Tibial nerve (tissue), 4 donors: ENCODE measurements at regions not wholly inside any gene's neighbourhood (a gene's known extent, or its start where the extent isn't known, plus 50 kb on each side); places are given as distances from the start of the nearest gene placed in this dataset.

Experiments
- DNase-seq, 2 donors: peaks; one replicate each; pipeline ENCODE4 v3.0.0-alpha.2; 2019; ENCODE audit warnings: low spot score in 2 of 2
- H3K27ac ChIP-seq, 4 donors: fragments of 200-600 bp; sonication (generic) in 3 of 4; one replicate each; pipeline ENCODE4 v1.5.1; 2017 to 2019; ENCODE audit warnings: mild to moderate bottlenecking in 1 of 4
- H3K27me3 ChIP-seq, 2 donors: fragments of 200-600 bp; sonication (generic) in 1 of 2; one replicate each; pipeline versions ENCODE4 v1.5.1 to v1.6.0; 2017 to 2019
- H3K36me3 ChIP-seq, 3 donors: fragments of 200-600 bp; sonication (generic); one replicate each; pipeline ENCODE4 v1.5.1; 2018 to 2019
- H3K4me1 ChIP-seq, 4 donors: fragments of 200-600 bp; sonication (generic) in 3 of 4; one replicate each; pipeline ENCODE4 v1.5.1; 2017 to 2019
- H3K4me3 ChIP-seq, 4 donors: fragments of 200-600 bp; sonication (generic) in 3 of 4; one replicate each; pipeline ENCODE4 v1.5.1; 2017 to 2019; ENCODE audit warnings: mild to moderate bottlenecking in 1 of 4, moderate library complexity in 1 of 4
- H3K9me3 ChIP-seq, 4 donors: fragments of 200-600 bp; sonication (generic) in 3 of 4; one replicate each; pipeline ENCODE4 v1.5.1; 2017 to 2019
- EP300 ChIP-seq, 2 donors: sonication (generic); formaldehyde crosslinking; IDR thresholded peaks; one replicate each; pipeline ENCODE4 v1.6.1; 2017; ENCODE audit warnings: antibody characterized with exemption in 2 of 2, mild to moderate bottlenecking in 1 of 2
- POLR2A ChIP-seq, 2 donors: fragments of 450-650 bp; IDR thresholded peaks; one replicate each; pipeline ENCODE4 v1.6.1; 2017; ENCODE audit warnings: antibody characterized with exemption in 2 of 2, mild to moderate bottlenecking in 2 of 2, moderate library complexity in 2 of 2
- WGBS, 2 donors: methylation state at CpG; one replicate each; pipeline ENCODE4 v1.1.5; 2018; 5-methylcytosine and 5-hydroxymethylcytosine counted together
- TF ChIP-seq, protein P1 (sequence below), 5 experiments: fragments of 200-600 bp in 3 of 5; fragments of 450-650 bp in 2 of 5; sonication (generic) in 3 of 5; IDR thresholded peaks; one replicate each; pipeline ENCODE4 v1.5.1; 2016 to 2019; ENCODE audit warnings: antibody characterized with exemption in 5 of 5, mild to moderate bottlenecking in 3 of 5, moderate library complexity in 2 of 5

DNA sequence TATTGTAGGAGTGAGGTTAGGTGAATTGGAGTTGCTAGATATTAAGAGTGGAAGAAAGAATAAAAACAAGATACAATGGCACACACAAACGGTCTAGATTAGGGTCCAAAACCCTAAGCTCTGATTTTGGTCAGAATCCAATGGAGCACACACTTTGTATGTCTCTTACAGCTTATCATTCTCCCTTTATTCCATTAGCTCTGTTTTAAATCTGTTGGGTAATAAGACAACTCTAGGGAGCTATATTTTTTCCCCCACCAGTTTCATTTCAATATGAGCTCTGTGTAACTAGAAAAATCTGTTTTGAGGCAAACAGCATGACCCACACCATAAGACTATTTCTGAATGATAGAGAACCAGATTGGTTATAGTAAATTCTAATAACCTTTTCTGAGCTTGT is 465.6 kb downstream of the ADGRL2 start:
- H3K4me1 ChIP-seq, result no peaks in the 10 kb centered on the region
- DNase-seq, result no peak
- no peaks in the 10 kb centered on the region for H3K36me3 ChIP-seq
- TF ChIP-seq POLR2A (IDR thresholded peaks at IDR 0.05) (no peak), EP300 (IDR thresholded peaks at IDR 0.05) (no peak)
- TF ChIP-seq, protein P1, sequence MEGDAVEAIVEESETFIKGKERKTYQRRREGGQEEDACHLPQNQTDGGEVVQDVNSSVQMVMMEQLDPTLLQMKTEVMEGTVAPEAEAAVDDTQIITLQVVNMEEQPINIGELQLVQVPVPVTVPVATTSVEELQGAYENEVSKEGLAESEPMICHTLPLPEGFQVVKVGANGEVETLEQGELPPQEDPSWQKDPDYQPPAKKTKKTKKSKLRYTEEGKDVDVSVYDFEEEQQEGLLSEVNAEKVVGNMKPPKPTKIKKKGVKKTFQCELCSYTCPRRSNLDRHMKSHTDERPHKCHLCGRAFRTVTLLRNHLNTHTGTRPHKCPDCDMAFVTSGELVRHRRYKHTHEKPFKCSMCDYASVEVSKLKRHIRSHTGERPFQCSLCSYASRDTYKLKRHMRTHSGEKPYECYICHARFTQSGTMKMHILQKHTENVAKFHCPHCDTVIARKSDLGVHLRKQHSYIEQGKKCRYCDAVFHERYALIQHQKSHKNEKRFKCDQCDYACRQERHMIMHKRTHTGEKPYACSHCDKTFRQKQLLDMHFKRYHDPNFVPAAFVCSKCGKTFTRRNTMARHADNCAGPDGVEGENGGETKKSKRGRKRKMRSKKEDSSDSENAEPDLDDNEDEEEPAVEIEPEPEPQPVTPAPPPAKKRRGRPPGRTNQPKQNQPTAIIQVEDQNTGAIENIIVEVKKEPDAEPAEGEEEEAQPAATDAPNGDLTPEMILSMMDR (IDR thresholded peaks at IDR 0.05), result no peak
- WGBS, 2 donors, result 64 to 66% methylated on average over 1 of the region's 1 CpG
- H3K27ac ChIP-seq, result no peak overlapping the region
- no peaks in the 10 kb centered on the region for H3K27me3 ChIP-seq
- no peaks in the 10 kb centered on the region for H3K9me3 ChIP-seq
- H3K4me3 ChIP-seq, result no peak overlapping the region

GRCh38 chr1:82265436-82265835 is 464.7 kb downstream of the ADGRL2 start:
- H3K36me3 ChIP-seq, result no peaks in the 10 kb centered on the region
- H3K4me1 ChIP-seq, result no peaks in the 10 kb centered on the region
- H3K27me3 ChIP-seq, result no peaks in the 10 kb centered on the region
- no peak for DNase-seq
- no peak overlapping the region for H3K27ac ChIP-seq
- H3K9me3 ChIP-seq, result no peaks in the 10 kb centered on the region
- no peak for TF ChIP-seq EP300 (IDR thresholded peaks at IDR 0.05)
- TF ChIP-seq, protein P1 (IDR thresholded peaks at IDR 0.05), result no peak
- TF ChIP-seq POLR2A (IDR thresholded peaks at IDR 0.05), result no peak
- H3K4me3 ChIP-seq, result no peak overlapping the region
- 81 to 94% methylated on average over 5 of the region's 5 CpGs for WGBS, 2 donors

GRCh38 chr1:82264802-82265201 is 464.1 kb downstream of the ADGRL2 start:
- TF ChIP-seq, protein P1 (IDR thresholded peaks at IDR 0.05), result no peak
- no peak for TF ChIP-seq POLR2A (IDR thresholded peaks at IDR 0.05)
- TF ChIP-seq EP300 (IDR thresholded peaks at IDR 0.05), result no peak
- H3K4me3 ChIP-seq, result no peak overlapping the region

GRCh38 chr1:82263396-82263795 is 462.7 kb downstream of the ADGRL2 start:
- DNase-seq, result no peak
- Histone ChIP-seq H3K36me3 (no peaks in the 10 kb centered on the region), H3K27ac (no peak overlapping the region), H3K27me3 (no peaks in the 10 kb centered on the region), H3K9me3 (no peaks in the 10 kb centered on the region), H3K4me1 (no peaks in the 10 kb centered on the region), H3K4me3 (no peak overlapping the region)
- WGBS, 2 donors, result 78 to 91% methylated on average over 1 of the region's 1 CpG
- TF ChIP-seq POLR2A (IDR thresholded peaks at IDR 0.05), result no peak
- no peak for TF ChIP-seq EP300 (IDR thresholded peaks at IDR 0.05)
- TF ChIP-seq, protein P1 (IDR thresholded peaks at IDR 0.05), result no peak

More at GRCh38 chr1:82264802-82265201, 464.1 kb downstream of the ADGRL2 start:
- H3K36me3 ChIP-seq, result no peaks in the 10 kb centered on the region
- no peak for DNase-seq
- 75 to 78% methylated on average over 3 of the region's 3 CpGs for WGBS, 2 donors
- no peaks in the 10 kb centered on the region for H3K27me3 ChIP-seq
- H3K4me1 ChIP-seq, result no peaks in the 10 kb centered on the region
- no peak overlapping the region for H3K27ac ChIP-seq
- H3K9me3 ChIP-seq, result no peaks in the 10 kb centered on the region

DNA sequence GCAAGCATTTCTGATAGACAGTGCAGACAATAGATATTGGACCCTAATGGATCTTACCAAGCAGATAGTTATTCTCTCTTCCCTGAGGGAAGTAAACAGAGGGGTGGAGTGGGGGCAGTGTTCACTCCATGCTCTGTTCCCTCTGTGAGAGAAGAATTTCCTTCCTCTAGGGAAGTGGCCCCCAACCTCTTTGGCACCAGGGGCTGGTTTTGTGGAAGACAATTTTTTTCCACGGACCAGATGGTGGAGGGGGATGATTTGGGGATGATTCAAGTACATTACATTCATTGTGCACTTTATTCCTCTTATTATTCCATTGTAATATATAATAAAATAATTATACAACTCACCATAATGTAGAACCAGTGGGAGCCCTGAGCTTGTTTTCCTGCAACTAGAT is 459.9 kb downstream of the ADGRL2 start:
- WGBS, 2 donors, result 24 to 30% methylated on average over 1 of the region's 1 CpG
- H3K4me3 ChIP-seq, result no peak overlapping the region

More for the DNA sequence above, 459.9 kb downstream of the ADGRL2 start:
- DNase-seq, result no peak
- Histone ChIP-seq H3K36me3 (no peaks in the 10 kb centered on the region), H3K27ac (no peak overlapping the region), H3K9me3 (no peaks in the 10 kb centered on the region), H3K4me1 (no peaks in the 10 kb centered on the region), H3K27me3 (no peaks in the 10 kb centered on the region)
- TF ChIP-seq POLR2A (IDR thresholded peaks at IDR 0.05) (no peak), EP300 (IDR thresholded peaks at IDR 0.05) (no peak)
- TF ChIP-seq, protein P1 (IDR thresholded peaks at IDR 0.05), result no peak
